ENCODE measurements at regions not wholly inside any gene's neighbourhood (a gene's known extent, or its start where the extent isn't known, plus 50 kb on each side); places are given as distances from the start of the nearest gene placed in this dataset.

DNA sequence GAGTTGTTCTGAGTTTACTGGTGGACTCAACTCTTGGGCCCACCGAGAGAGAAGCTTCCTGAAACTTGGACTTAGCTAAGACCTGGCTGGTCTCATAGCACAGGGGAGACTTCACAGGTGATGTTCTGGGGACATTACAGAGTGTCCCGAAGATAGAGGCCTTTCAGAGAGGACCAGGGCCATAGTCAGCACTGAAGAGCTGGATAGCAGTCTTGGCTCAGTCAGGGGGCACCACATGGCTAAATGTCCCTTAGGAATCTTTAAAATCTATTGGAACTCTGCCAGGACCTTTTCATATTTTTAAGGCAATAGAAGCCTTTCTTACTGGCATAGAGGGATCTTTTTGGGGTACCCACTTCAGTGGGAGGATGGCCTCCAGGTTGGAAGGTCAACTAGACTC lies 59.8 kb upstream of the CPLX2 start:
- H3K4me1 Mint-ChIP-seq: peaks cover 23% of the 10 kb centered on the region
- H3K36me3 ChIP-seq: no peaks in the 10 kb centered on the region
- TF ChIP-seq EZH2phosphoT487 (IDR thresholded peaks at IDR 0.05) (no peak), EZH2 (IDR thresholded peaks at IDR 0.05) (no peak)
- TF ChIP-seq, protein P1, sequence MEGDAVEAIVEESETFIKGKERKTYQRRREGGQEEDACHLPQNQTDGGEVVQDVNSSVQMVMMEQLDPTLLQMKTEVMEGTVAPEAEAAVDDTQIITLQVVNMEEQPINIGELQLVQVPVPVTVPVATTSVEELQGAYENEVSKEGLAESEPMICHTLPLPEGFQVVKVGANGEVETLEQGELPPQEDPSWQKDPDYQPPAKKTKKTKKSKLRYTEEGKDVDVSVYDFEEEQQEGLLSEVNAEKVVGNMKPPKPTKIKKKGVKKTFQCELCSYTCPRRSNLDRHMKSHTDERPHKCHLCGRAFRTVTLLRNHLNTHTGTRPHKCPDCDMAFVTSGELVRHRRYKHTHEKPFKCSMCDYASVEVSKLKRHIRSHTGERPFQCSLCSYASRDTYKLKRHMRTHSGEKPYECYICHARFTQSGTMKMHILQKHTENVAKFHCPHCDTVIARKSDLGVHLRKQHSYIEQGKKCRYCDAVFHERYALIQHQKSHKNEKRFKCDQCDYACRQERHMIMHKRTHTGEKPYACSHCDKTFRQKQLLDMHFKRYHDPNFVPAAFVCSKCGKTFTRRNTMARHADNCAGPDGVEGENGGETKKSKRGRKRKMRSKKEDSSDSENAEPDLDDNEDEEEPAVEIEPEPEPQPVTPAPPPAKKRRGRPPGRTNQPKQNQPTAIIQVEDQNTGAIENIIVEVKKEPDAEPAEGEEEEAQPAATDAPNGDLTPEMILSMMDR (IDR thresholded peaks at IDR 0.05): no peak
- no peak overlapping the region for H3K27ac Mint-ChIP-seq
- H2AFZ ChIP-seq (replicated peaks): no peak overlapping the region
- no peaks in the 10 kb centered on the region for H4K20me1 ChIP-seq (ENCODE audit: low read depth)
- no peaks in the 10 kb centered on the region for H3K9me3 ChIP-seq (ENCODE audit: low read depth)
- no peaks in the 10 kb centered on the region for H3K79me2 ChIP-seq (ENCODE audit: low read depth)
- H3K9me3 Mint-ChIP-seq: no peaks in the 10 kb centered on the region
- H3K36me3 Mint-ChIP-seq: no peaks in the 10 kb centered on the region
- no peak overlapping the region for H3K4me3 ChIP-seq
- no peak overlapping the region for H3K9ac ChIP-seq
- H3K27me3 Mint-ChIP-seq (ENCODE audit: insufficient read depth, low read depth): peaks cover 2% of the 10 kb centered on the region
- H3F3A ChIP-seq (ENCODE audit: low read depth): no peaks in the 10 kb centered on the region
- H3K4me2 ChIP-seq: no peak overlapping the region
- no peak overlapping the region for H3K27ac ChIP-seq
- no peak for DNase-seq (ENCODE audit: low spot score)
- H3K27me3 ChIP-seq: no peaks in the 10 kb centered on the region
- no peaks in the 10 kb centered on the region for H3K4me1 ChIP-seq
- no peak overlapping the region for H3K4me3 Mint-ChIP-seq

DNA sequence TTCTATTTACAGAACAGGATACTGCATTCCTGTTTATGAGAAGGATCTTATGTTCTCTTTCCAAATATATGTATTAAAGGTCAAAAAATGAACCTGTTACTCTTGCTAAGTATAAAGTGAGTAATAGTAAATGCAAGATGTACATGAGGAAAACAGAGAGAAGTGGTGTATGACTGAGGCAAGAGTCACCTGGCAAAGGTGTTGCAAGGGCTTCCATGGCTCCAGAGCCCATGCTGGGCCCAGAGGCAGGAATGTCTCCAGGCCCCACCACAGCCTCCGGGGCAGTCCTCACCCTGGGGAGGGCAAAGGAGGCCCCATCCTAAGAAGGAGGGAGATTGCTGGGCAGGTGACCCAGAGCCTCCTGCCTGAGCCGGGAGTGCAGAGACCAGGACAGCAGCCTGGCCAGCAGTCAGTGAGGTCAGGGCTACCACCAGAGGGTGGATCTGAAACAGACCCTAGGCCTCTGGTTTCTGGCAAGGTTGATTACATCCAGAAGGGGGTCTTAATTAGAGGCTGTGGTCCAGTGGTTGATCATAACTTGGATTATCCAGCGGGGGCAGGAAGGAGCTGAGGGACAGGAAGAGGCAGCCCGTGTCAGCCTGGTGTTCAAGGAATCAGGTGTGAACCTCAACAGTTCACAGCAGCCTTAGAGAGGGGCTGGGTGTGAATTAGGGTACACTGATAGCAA lies 57.3 kb upstream of the CPLX2 start:
- H3K4me3 ChIP-seq: no peak overlapping the region

DNA sequence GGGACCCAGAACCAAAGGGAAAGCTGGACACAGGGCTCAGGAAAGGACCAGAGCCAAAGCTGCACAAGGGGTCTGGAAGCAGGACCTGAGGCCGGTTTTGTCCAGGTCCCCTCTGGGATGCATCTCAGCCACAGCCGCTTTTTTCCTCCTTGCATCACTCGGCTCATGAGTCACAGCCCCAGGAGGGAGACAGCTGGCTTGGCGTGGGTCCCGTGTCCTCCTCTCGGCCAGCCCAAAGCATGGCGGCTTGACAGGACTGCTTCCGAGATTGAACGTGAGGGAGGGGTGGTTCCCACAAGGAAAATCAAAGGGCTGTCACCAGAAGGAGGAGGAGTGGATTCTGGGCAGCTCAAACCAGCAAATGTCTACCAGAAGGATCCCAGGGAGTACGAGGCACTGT lies 56.7 kb upstream of the CPLX2 start:
- Histone ChIP-seq H3K4me1 (no peaks in the 10 kb centered on the region), H3K9ac (no peak overlapping the region), H3K79me2 (ENCODE audit: low read depth) (no peaks in the 10 kb centered on the region), H3K36me3 (no peaks in the 10 kb centered on the region), H3K27me3 (no peaks in the 10 kb centered on the region), H3K27ac (no peak overlapping the region), H3K4me3 (no peak overlapping the region), H3K4me2 (no peak overlapping the region), H3F3A (ENCODE audit: low read depth) (no peaks in the 10 kb centered on the region), H2AFZ (replicated peaks) (no peak overlapping the region), H3K9me3 (ENCODE audit: low read depth) (no peaks in the 10 kb centered on the region), H4K20me1 (ENCODE audit: low read depth) (no peaks in the 10 kb centered on the region)
- no peak for DNase-seq (ENCODE audit: low spot score)
- Mint-ChIP-seq H3K9me3 (no peaks in the 10 kb centered on the region), H3K4me1 (peaks cover 26% of the 10 kb centered on the region), H3K4me3 (no peak overlapping the region), H3K36me3 (no peaks in the 10 kb centered on the region), H3K27me3 (ENCODE audit: insufficient read depth, low read depth) (peaks cover 2% of the 10 kb centered on the region), H3K27ac (no peak overlapping the region)
- TF ChIP-seq, protein P1 (IDR thresholded peaks at IDR 0.05): no peak
- TF ChIP-seq EZH2phosphoT487 (IDR thresholded peaks at IDR 0.05) (no peak), EZH2 (IDR thresholded peaks at IDR 0.05) (no peak)

More for the DNA sequence above, 57.3 kb upstream of the CPLX2 start:
- H3K36me3 Mint-ChIP-seq: no peaks in the 10 kb centered on the region
- H3K9me3 Mint-ChIP-seq: no peaks in the 10 kb centered on the region
- TF ChIP-seq EZH2phosphoT487 (IDR thresholded peaks at IDR 0.05) (no peak), EZH2 (IDR thresholded peaks at IDR 0.05) (no peak)
- TF ChIP-seq, protein P1 (IDR thresholded peaks at IDR 0.05): no peak
- Histone ChIP-seq H3K27ac (no peak overlapping the region), H2AFZ (replicated peaks) (no peak overlapping the region), H4K20me1 (ENCODE audit: low read depth) (no peaks in the 10 kb centered on the region), H3K36me3 (no peaks in the 10 kb centered on the region), H3K9ac (no peak overlapping the region), H3K9me3 (ENCODE audit: low read depth) (no peaks in the 10 kb centered on the region), H3K4me1 (no peaks in the 10 kb centered on the region), H3K27me3 (no peaks in the 10 kb centered on the region), H3K4me2 (no peak overlapping the region), H3F3A (ENCODE audit: low read depth) (no peaks in the 10 kb centered on the region), H3K79me2 (ENCODE audit: low read depth) (no peaks in the 10 kb centered on the region)
- peaks cover 2% of the 10 kb centered on the region for H3K27me3 Mint-ChIP-seq (ENCODE audit: insufficient read depth, low read depth)
- no peak overlapping the region for H3K4me3 Mint-ChIP-seq
- H3K27ac Mint-ChIP-seq: no peak overlapping the region
- H3K4me1 Mint-ChIP-seq: peaks cover 29% of the 10 kb centered on the region
- DNase-seq (ENCODE audit: low spot score): no peak

All from neural progenitor cell (in vitro differentiated cells).